SU-DHL-6 (cell line): ENCODE measurements at regions not wholly inside any gene's neighbourhood (a gene's known extent, or its start where the extent isn't known, plus 50 kb on each side); places are given as distances from the start of the nearest gene placed in this dataset.

Experiments
- CTCF ChIP-seq: fragments of 200-600 bp; sonication (generic); IDR thresholded peaks from one replicate; pipeline ENCODE4 v1.5.1; 2017; ENCODE audit warnings: antibody characterized with exemption, mild to moderate bottlenecking, low read length, moderate library complexity; ENCODE audit not compliant: insufficient read depth, poor library complexity, severe bottlenecking
- EZH2phosphoT487 ChIP-seq: fragments of 200-600 bp; sonication (generic), shearing (Covaris generic); conservative IDR thresholded peaks from 2 replicates; pipeline ENCODE4 v1.6.1; 2018; ENCODE audit warnings: mild to moderate bottlenecking, antibody characterized with exemption, low read length, moderate library complexity, mixed read lengths

GRCh38 chr9:16318516-16319060 is 551.9 kb downstream of the BNC2 start:
- TF ChIP-seq CTCF, result no peak
- TF ChIP-seq EZH2phosphoT487, result no peak
